HG02938 (cell line): ENCODE measurements at regions not wholly inside any gene's neighbourhood (a gene's known extent, or its start where the extent isn't known, plus 50 kb on each side); places are given as distances from the start of the nearest gene placed in this dataset.
"Not testable (repeated sequence)": the region's sequence is repeated elsewhere in the genome, so short reads cannot be mapped to it uniquely, and the experiment has no call there.

Experiments
- ATAC-seq: cut with Tn5 transposase; IDR thresholded peaks from one replicate; pipeline ENCODE4 v1.9.1; 2021; ENCODE audit warnings: mild to moderate bottlenecking, moderate library complexity; ENCODE audit not compliant: unreplicated experiment

DNA sequence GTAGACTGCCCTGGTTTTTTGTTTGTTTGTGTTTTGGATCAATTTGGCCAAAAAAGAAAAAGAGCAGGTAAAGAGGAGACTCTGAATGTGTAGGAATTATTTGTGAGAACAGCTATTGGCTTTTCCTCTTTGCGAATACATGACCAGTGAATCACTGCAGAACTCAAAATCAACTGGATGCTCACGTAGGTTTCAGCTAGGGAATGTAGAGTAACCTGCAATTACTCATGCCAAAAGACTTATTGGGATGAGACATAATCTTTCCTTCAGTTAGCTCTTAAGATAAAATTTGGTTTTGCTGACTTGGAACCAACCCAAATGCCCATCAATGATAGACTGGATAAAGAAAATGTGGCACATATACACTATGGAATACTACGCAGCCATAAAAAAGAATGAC, 348.0 kb downstream of the NPR3 start:
- ATAC-seq, result no peak

DNA sequence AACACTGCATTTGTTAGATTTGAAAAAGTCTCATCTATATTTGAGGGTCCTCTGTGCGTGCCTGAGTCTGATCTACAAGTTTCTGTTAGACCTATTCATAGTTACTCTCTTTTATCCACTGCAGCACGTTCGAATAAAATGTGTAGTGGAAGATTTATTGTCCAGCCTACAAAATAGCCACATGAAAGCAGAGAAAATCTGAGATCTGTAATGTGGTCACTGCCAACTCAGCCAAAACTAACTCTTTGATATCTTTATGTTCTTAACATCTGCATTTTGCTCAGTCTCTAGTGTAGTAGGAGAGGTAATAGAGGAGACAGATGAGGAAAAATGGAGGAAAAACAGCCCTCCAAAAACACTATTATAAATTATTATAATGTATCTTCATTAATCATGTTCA, 354.0 kb downstream of the NPR3 start:
- ATAC-seq, result no peak

GRCh38 chr5:33067291-33067690, 356.2 kb downstream of the NPR3 start:
- no peak for ATAC-seq

GRCh38 chr5:33068786-33069185, 357.7 kb downstream of the NPR3 start:
- no peak for ATAC-seq

GRCh38 chr5:33072296-33072695, 361.2 kb downstream of the NPR3 start:
- ATAC-seq, result no peak

- ATAC-seq, result no peak
Measured at GRCh38 chr5:33072726-33073125, 361.6 kb downstream of the NPR3 start.

GRCh38 chr5:33073881-33074327, 362.8 kb downstream of the NPR3 start:
- no peak for ATAC-seq

GRCh38 chr5:33074548-33074947, 363.4 kb downstream of the NPR3 start:
- no peak for ATAC-seq

GRCh38 chr5:33075731-33076130, 364.6 kb downstream of the NPR3 start:
- ATAC-seq, result no peak

- ATAC-seq, result no peak
Measured at GRCh38 chr5:33079548-33079947, 361.2 kb upstream of the TARS1 start.

GRCh38 chr5:33080287-33080686, 360.5 kb upstream of the TARS1 start:
- no peak for ATAC-seq

DNA sequence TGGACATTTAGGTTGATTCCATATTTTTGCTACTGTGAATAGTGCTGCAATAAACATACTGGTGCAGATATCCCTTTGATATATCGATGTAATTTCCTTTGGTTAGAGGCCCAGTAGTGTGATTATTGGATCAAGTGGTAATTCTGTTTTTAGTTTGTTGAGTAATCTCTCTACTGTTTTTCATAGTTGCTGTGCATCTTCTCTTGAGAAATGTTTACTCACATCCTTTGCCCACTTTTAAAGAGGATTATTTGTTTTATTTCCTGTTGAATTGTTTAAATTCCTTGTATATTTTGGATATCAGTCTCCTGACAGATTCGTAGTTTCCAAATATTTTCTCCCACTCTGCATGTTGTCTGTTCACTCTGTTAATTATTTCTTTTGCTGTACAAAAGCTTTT, 352.6 kb upstream of the TARS1 start:
- ATAC-seq, result no peak

DNA sequence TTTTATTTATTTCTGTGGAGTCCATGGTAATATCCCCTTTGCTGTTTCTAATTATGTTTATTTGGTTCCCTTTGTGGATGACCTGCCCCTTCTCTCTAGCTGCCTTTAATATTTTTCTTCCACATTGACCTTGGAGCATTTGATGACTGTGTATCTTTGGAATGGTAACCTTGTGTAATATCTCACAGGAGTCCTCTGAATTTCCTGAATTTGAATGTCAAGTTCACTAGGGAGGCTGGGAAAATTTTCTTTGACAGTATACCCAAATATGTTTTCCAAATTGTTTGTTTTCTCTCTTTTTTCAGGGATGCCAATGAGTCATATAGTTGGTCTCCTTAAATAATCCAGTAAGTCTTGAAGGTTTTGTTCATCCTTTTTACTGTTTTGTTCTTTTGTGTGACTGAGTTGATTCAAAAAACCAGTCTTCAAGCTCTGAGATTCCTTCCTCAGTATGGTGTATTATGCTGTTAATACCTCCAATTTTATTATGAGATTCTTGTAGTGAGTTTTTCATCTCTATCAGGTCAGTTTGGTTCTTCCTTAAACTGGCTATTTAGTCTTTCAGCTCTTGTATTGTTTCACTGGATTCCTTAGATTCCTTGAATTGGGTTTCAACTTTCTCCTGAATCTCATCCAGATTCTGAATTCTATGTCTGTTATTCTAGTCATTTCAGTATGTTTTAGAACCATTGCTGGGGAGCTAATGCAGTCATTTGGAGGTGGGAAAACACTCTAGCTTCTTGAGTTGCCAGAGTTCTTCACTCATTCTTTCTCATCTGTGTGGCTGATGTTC, 349.0 kb upstream of the TARS1 start:
- no peak for ATAC-seq

- no peak for ATAC-seq
Measured at GRCh38 chr5:33092719-33093118, 348.0 kb upstream of the TARS1 start.

GRCh38 chr5:33102551-33102950, 338.2 kb upstream of the TARS1 start:
- ATAC-seq, result no peak

DNA sequence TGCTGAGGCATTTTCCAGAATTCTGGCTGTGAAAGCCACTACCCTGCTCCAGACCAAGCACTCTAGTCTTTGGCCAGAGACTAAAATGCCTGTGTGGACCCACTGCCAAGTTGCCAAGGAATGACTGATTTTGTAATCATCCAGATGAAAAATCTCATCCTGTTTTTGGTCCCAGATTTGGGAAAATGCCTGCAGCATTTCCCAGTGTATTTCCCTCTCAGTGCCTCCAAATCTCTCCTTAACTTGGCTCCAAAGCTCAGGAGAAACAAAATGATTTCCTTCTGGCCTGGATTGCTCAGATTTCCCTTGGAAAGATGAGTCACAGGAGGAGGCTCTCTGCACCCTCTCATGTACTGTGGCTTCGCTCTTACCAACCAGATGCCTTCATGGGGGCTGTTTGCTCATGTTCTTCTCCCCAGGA, 335.2 kb upstream of the TARS1 start:
- no peak for ATAC-seq

DNA sequence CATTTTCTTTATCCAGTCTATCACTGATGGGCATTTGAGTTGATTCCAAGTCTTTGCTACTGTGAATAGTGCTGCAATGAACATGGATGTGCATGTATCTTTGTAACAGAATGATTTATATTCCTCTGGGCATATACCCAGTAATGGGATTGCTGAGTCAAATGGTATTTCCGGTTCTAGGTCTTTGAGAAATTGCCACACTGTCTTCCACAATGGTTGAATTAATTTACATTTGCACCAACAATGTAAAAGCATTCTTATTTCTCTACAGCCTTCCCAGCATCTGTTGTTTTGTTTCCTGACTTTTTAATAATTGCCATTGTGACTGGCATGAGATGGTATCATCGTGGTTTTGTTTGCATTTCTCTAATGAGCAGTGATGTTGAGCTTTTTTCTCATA, 330.3 kb upstream of the TARS1 start:
- ATAC-seq, result not testable (repeated sequence)

DNA sequence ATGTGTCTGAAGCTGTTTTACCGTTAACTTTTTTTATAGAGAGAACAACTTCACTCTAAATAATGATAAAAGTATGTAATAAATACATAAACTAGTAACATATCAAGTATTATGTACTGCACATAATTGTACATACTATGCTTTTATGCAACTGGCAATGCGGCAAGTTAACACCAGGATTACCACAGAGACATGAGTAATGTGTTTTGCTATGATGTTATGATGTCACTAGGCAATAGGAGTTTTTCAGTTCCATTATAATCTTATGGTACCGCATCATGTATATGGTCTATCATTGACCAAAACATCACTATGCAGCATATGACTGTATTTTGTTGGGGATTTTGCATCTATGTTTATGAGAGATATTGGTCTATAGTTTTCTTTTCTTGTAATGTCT, 326.4 kb upstream of the TARS1 start:
- no peak for ATAC-seq

GRCh38 chr5:33115467-33115866, 325.3 kb upstream of the TARS1 start:
- ATAC-seq, result no peak

DNA sequence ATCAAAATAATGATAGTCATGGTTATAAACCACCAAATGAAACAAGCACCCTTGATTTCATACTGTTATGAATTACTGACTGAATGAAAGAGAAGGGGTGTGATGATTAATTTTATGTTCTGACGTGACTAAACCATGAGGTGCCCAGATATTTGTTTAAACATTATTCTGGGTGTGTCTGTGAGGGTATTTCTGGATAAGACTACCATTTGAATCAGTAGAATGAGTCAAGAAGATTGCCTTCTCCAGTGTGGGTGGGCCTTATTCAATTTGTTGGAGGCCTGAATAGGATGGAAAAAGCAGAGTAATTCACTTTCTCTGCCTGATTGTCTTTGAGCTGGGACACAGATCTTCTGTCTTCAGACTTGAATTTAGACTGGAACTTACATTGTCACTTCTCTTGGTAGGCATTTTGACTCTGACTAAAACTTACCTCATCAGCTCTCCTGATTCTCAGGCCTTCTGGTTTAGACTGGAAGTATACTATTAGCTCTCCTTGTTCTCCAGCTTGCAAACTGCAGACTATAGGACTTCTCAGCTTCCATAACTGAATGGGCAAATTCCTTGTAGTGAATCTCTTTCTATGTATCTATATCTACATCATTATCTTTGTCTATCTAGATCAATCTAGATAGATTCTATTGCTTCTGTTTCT, 321.9 kb upstream of the TARS1 start:
- no peak for ATAC-seq

- ATAC-seq, result no peak
Measured at GRCh38 chr5:33120671-33121070, 320.1 kb upstream of the TARS1 start.

DNA sequence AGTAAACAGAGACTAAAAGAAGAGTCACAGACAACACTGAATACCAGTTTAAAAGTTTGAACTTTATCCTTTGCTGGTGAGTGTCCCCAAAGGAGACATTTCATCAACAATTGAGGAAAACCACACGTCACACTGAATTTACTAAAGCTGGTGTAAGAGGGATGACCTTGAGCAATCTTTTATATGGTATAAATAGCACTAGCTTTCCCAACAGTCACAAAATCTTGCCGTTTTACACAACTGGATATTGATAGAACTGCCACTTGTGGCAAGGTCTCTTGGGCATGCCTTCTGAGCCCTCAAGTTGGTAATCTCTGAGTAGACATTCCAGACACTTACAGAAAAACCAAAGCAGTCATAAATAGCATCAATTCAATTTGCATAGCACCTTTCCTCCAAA, 311.5 kb upstream of the TARS1 start:
- ATAC-seq, result no peak

- no peak for ATAC-seq
Measured at GRCh38 chr5:33136785-33137184, 304.0 kb upstream of the TARS1 start.
